Vagina (tissue), 2 donors: ENCODE measurements at regions not wholly inside any gene's neighbourhood (a gene's known extent, or its start where the extent isn't known, plus 50 kb on each side); places are given as distances from the start of the nearest gene placed in this dataset.

Experiments
- DNase-seq, 2 donors: peaks; one replicate each; pipeline ENCODE4 v3.0.0-alpha.2; 2017; ENCODE audit errors: extremely low spot score in 2 of 2
- H3K27ac ChIP-seq: fragments of 200-600 bp; sonication (generic); one replicate; pipeline ENCODE4 v1.5.1; 2019
- H3K27me3 ChIP-seq: fragments of 200-600 bp; sonication (generic); one replicate; pipeline ENCODE4 v1.5.1; 2019
- H3K36me3 ChIP-seq, 2 donors: fragments of 200-600 bp; sonication (generic); one replicate each; pipeline ENCODE4 v1.5.1; 2017 to 2019
- H3K4me1 ChIP-seq: fragments of 200-600 bp; sonication (generic); one replicate; pipeline ENCODE4 v1.5.1; 2019
- H3K4me3 ChIP-seq, 2 donors: fragments of 200-600 bp; sonication (generic); 1 replicate in 1 of 2; 2 replicates in 1 of 2; pipeline ENCODE4 v1.5.1; 2016 to 2019
- H3K9me3 ChIP-seq: fragments of 200-600 bp; sonication (generic); one replicate; pipeline ENCODE4 v1.5.1; 2019
- CTCF ChIP-seq, 3 experiments: fragments of 450-650 bp in 2 of 3; fragments of 200-600 bp in 1 of 3; sonication (generic) in 1 of 3; IDR thresholded peaks; one replicate each; pipeline ENCODE4 v1.5.1; 2017 to 2019; ENCODE audit warnings: antibody characterized with exemption in 3 of 3, mild to moderate bottlenecking in 2 of 3, moderate library complexity in 2 of 3
- POLR2A ChIP-seq, 2 donors: fragments of 450-650 bp; IDR thresholded peaks; one replicate each; pipeline ENCODE4 v1.6.1; 2017; ENCODE audit warnings: antibody characterized with exemption in 2 of 2, mild to moderate bottlenecking in 2 of 2, moderate library complexity in 2 of 2
- POLR2AphosphoS5 ChIP-seq, 2 donors: sonication (generic); formaldehyde crosslinking; IDR thresholded peaks; one replicate each; pipeline ENCODE4 v1.9.0; 2017; ENCODE audit warnings: antibody characterized with exemption in 2 of 2, mild to moderate bottlenecking in 2 of 2, low read depth in 1 of 2; ENCODE audit not compliant: insufficient read depth in 1 of 2
- intact Hi-C: fragments of 100-400 bp; cut with DNase I; formaldehyde crosslinking; loops from one replicate; pipeline ENCODE4 v1.15.1; 2023

GRCh38 chr6:4491501-4492260 lies 284.5 kb upstream of the CDYL start:
- Histone ChIP-seq H3K27me3 (no peaks in the 10 kb centered on the region), H3K4me1 (peaks cover 5% of the 10 kb centered on the region), H3K36me3 (no peaks in the 10 kb centered on the region), H3K9me3 (no peaks in the 10 kb centered on the region), H3K27ac (no peak overlapping the region), H3K4me3 (no peak overlapping the region)
- DNase-seq: no peak
- TF ChIP-seq CTCF (IDR thresholded peaks at IDR 0.05) (no peak), POLR2AphosphoS5 (IDR thresholded peaks at IDR 0.05; ENCODE audit: insufficient read depth in 1 of 2, low read depth in 1 of 2) (peak in 1 of 2 donors; percentile 35)
- intact Hi-C loops: no loop called here

GRCh38 chr6:4489538-4489937 lies 286.7 kb upstream of the CDYL start:
- Histone ChIP-seq H3K27me3 (no peaks in the 10 kb centered on the region), H3K9me3 (no peaks in the 10 kb centered on the region), H3K4me3 (no peak overlapping the region), H3K36me3 (no peaks in the 10 kb centered on the region), H3K27ac (no peak overlapping the region), H3K4me1 (peaks cover 5% of the 10 kb centered on the region)
- intact Hi-C loops: no loop called here
- DNase-seq: no peak
- no peak for TF ChIP-seq POLR2A (IDR thresholded peaks at IDR 0.05)
- TF ChIP-seq POLR2AphosphoS5 (IDR thresholded peaks at IDR 0.05; ENCODE audit: insufficient read depth in 1 of 2, low read depth in 1 of 2): peak in 1 of 2 donors; percentile 9
- no peak for TF ChIP-seq CTCF (IDR thresholded peaks at IDR 0.05)

DNA sequence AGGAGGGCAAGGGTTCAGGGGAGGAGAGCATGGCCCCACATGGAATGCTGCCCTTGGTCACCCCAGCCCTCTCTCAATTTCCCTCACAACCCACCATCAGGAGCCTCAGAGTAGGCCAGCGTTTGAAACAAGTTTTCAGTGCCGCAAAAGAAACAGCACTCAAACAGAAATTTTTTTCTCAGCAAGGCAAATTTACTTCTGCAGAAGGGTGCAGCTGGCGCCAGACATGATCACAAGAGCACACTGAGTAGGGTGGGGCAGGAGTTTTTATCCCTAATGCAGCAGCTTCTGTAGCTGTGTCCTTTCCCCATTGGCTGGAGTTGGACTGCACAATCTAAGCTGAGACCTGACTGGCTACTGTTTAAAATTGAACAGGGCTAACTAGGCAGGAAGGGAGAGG lies 287.8 kb upstream of the CDYL start:
- Histone ChIP-seq H3K4me3 (no peak overlapping the region), H3K36me3 (no peaks in the 10 kb centered on the region), H3K4me1 (peaks cover 5% of the 10 kb centered on the region), H3K27me3 (no peaks in the 10 kb centered on the region), H3K9me3 (no peaks in the 10 kb centered on the region), H3K27ac (no peak overlapping the region)
- intact Hi-C loops: no loop called here
- DNase-seq: no peak
- TF ChIP-seq POLR2AphosphoS5 (IDR thresholded peaks at IDR 0.05; ENCODE audit: insufficient read depth in 1 of 2, low read depth in 1 of 2) (no peak), POLR2A (IDR thresholded peaks at IDR 0.05) (no peak), CTCF (IDR thresholded peaks at IDR 0.05) (no peak)

- Histone ChIP-seq H3K27ac (no peak overlapping the region), H3K4me3 (no peak overlapping the region), H3K4me1 (peaks cover 5% of the 10 kb centered on the region), H3K27me3 (no peaks in the 10 kb centered on the region), H3K36me3 (no peaks in the 10 kb centered on the region), H3K9me3 (no peaks in the 10 kb centered on the region)
- no peak for TF ChIP-seq POLR2A (IDR thresholded peaks at IDR 0.05)
- TF ChIP-seq CTCF (IDR thresholded peaks at IDR 0.05): no peak
- no peak for TF ChIP-seq POLR2AphosphoS5 (IDR thresholded peaks at IDR 0.05; ENCODE audit: insufficient read depth in 1 of 2, low read depth in 1 of 2)
- intact Hi-C loops: no loop called here
- no peak for DNase-seq
Observed at GRCh38 chr6:4487538-4487937, 288.7 kb upstream of the CDYL start.

- H3K4me1 ChIP-seq: peaks cover 5% of the 10 kb centered on the region
Observed at GRCh38 chr6:4486568-4487315, 289.5 kb upstream of the CDYL start.

More at GRCh38 chr6:4486568-4487315, 289.5 kb upstream of the CDYL start:
- no peak for DNase-seq
- no peak overlapping the region for H3K4me3 ChIP-seq
- H3K27ac ChIP-seq: no peak overlapping the region
- H3K36me3 ChIP-seq: no peaks in the 10 kb centered on the region
- no peaks in the 10 kb centered on the region for H3K27me3 ChIP-seq
- intact Hi-C loops: no loop called here
- no peaks in the 10 kb centered on the region for H3K9me3 ChIP-seq
- TF ChIP-seq POLR2AphosphoS5 (IDR thresholded peaks at IDR 0.05; ENCODE audit: insufficient read depth in 1 of 2, low read depth in 1 of 2) (no peak), CTCF (IDR thresholded peaks at IDR 0.05) (no peak)
